Panc1 (cell line): ENCODE measurements at regions not wholly inside any gene's neighbourhood (a gene's known extent, or its start where the extent isn't known, plus 50 kb on each side); places are given as distances from the start of the nearest gene placed in this dataset.

ENCODE experiments used
- CTCF ChIP-seq: fragments of 450-650 bp; IDR thresholded peaks from 2 replicates; pipeline ENCODE4 v1.5.1; 2017; ENCODE audit warnings: mild to moderate bottlenecking
- POLR2AphosphoS5 ChIP-seq: IDR thresholded peaks from 2 replicates; pipeline ENCODE4 v1.6.1; 2012; ENCODE audit warnings: mild to moderate bottlenecking, low read depth, low read length, moderate library complexity
- SIN3A ChIP-seq: IDR thresholded peaks from 2 replicates; pipeline ENCODE4 v1.6.1; 2012; ENCODE audit warnings: low read depth, mild to moderate bottlenecking, low read length, moderate library complexity, borderline replicate concordance; ENCODE audit not compliant: insufficient read depth
- TCF7L2 ChIP-seq: IDR thresholded peaks from 2 replicates; pipeline ENCODE4 v1.6.1; 2011; ENCODE audit warnings: mild to moderate bottlenecking, low read depth, low read length, inconsistent platforms

- TF ChIP-seq CTCF (no peak), POLR2AphosphoS5 (no peak), SIN3A (no peak), TCF7L2 (no peak)
These were observed 288.0 kb upstream of the HDAC4 start for GRCh38 chr2:239688840-239689239.
